ENCODE measurements at regions not wholly inside any gene's neighbourhood (a gene's known extent, or its start where the extent isn't known, plus 50 kb on each side); places are given as distances from the start of the nearest gene placed in this dataset.

GRCh38 chr3:118744186-118744585, 290.5 kb downstream of the IGSF11 start:
- TF ChIP-seq, protein P1, sequence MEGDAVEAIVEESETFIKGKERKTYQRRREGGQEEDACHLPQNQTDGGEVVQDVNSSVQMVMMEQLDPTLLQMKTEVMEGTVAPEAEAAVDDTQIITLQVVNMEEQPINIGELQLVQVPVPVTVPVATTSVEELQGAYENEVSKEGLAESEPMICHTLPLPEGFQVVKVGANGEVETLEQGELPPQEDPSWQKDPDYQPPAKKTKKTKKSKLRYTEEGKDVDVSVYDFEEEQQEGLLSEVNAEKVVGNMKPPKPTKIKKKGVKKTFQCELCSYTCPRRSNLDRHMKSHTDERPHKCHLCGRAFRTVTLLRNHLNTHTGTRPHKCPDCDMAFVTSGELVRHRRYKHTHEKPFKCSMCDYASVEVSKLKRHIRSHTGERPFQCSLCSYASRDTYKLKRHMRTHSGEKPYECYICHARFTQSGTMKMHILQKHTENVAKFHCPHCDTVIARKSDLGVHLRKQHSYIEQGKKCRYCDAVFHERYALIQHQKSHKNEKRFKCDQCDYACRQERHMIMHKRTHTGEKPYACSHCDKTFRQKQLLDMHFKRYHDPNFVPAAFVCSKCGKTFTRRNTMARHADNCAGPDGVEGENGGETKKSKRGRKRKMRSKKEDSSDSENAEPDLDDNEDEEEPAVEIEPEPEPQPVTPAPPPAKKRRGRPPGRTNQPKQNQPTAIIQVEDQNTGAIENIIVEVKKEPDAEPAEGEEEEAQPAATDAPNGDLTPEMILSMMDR (IDR thresholded peaks at IDR 0.05): no peak
- TF ChIP-seq POLR2A (IDR thresholded peaks at IDR 0.05): no peak

Data from thyroid gland (tissue), 4 donors.